SK-N-SH (cell line): ENCODE measurements at regions not wholly inside any gene's neighbourhood (a gene's known extent, or its start where the extent isn't known, plus 50 kb on each side); places are given as distances from the start of the nearest gene placed in this dataset.

ENCODE experiments used
- CTCF ChIA-PET: fragments of 300-600, 350-600 bp; formaldehyde crosslinking; extraction: SDS; loops from one replicate; lab custom pipeline; 2021; lab: Yijun Ruan, JAX
- POLR2A ChIA-PET: fragments of 350-600 bp; sonication (Branson Sonifier 250); formaldehyde crosslinking; extraction: SDS; loops from one replicate; lab custom pipeline; 2020; ENCODE audit warnings: antibody characterized with exemption, inconsistent platforms; lab: Yijun Ruan, JAX
- DNase-seq: peaks from one replicate; pipeline ENCODE4 v3.0.0; 2012
- H2AFZ ChIP-seq: fragments of 200-600 bp; sonication (generic); 2 replicates; pipeline ENCODE4 v1.8.1; 2016; ENCODE audit warnings: antibody characterized with exemption, mild to moderate bottlenecking, low read depth
- H3F3A ChIP-seq: fragments of 200-600 bp; sonication (generic); replicated peaks from 2 replicates; pipeline ENCODE3; 2016; ENCODE audit warnings: antibody characterized with exemption, mild to moderate bottlenecking; ENCODE audit not compliant: insufficient read depth
- H3K27ac ChIP-seq, 2 experiments: fragments of 200-500 bp in 1 of 2; fragments of 200-600 bp in 1 of 2; sonication (Bioruptor generic) in 1 of 2; sonication (generic), shearing (Covaris generic) in 1 of 2; 2 replicates each; pipeline versions ENCODE4 v1.5.1 to v1.6.1; 2014 to 2016; ENCODE audit warnings: low read depth in 2 of 2, inconsistent platforms in 1 of 2, low read length in 1 of 2, mild to moderate bottlenecking in 1 of 2, mixed read lengths in 1 of 2
- H3K27me3 ChIP-seq: fragments of 200-600 bp; sonication (generic), shearing (Covaris generic); 2 replicates; pipeline ENCODE4 v1.6.1; 2016; ENCODE audit warnings: mixed run types; ENCODE audit not compliant: insufficient read depth
- H3K36me3 ChIP-seq, 2 experiments: fragments of 200-500 bp in 1 of 2; fragments of 200-600 bp in 1 of 2; sonication (Bioruptor generic) in 1 of 2; sonication (generic) in 1 of 2; replicated peaks in 1 of 2; 2 replicates each; pipeline versions ENCODE3 to v1.5.1; 2014 to 2016; ENCODE audit warnings: low read length in 1 of 2, mild to moderate bottlenecking in 1 of 2; ENCODE audit not compliant: insufficient read depth in 2 of 2, control insufficient read depth in 1 of 2
- H3K4me1 ChIP-seq, 2 experiments: fragments of 200-500 bp in 1 of 2; fragments of 200-600 bp in 1 of 2; sonication (Bioruptor generic) in 1 of 2; sonication (generic), shearing (Covaris generic) in 1 of 2; 2 replicates each; pipeline versions ENCODE4 v1.5.1 to v1.6.1; 2014 to 2016; ENCODE audit warnings: low read depth in 1 of 2, low read length in 1 of 2, mixed run types in 1 of 2; ENCODE audit not compliant: insufficient read depth in 2 of 2, control insufficient read depth in 1 of 2
- H3K4me2 ChIP-seq: fragments of 200-600 bp; sonication (generic), shearing (Covaris generic); 2 replicates; pipeline ENCODE4 v1.6.1; 2017; ENCODE audit warnings: mixed run types
- H3K4me3 ChIP-seq, 2 experiments: fragments of 200-500 bp in 1 of 2; fragments of 200-600 bp in 1 of 2; sonication (Bioruptor generic) in 1 of 2; sonication (generic), shearing (Covaris generic) in 1 of 2; 2 replicates each; pipeline versions ENCODE4 v1.5.1 to v1.8.1; 2014 to 2016; ENCODE audit warnings: low read depth in 2 of 2, inconsistent platforms in 1 of 2, low read length in 1 of 2, mild to moderate bottlenecking in 1 of 2, mixed read lengths in 1 of 2, moderate library complexity in 1 of 2
- H3K79me2 ChIP-seq: fragments of 200-600 bp; sonication (generic); 2 replicates; pipeline ENCODE4 v1.8.1; 2017; ENCODE audit warnings: mild to moderate bottlenecking; ENCODE audit not compliant: insufficient read depth
- H3K9ac ChIP-seq: fragments of 200-600 bp; sonication (generic); 2 replicates; pipeline ENCODE4 v1.6.1; 2017; ENCODE audit warnings: mixed run types
- H3K9me2 ChIP-seq: fragments of 200-600 bp; sonication (generic); 2 replicates; pipeline ENCODE4 v1.6.1; 2017; ENCODE audit warnings: mixed run types
- H3K9me3 ChIP-seq: fragments of 200-600 bp; sonication (generic); 2 replicates; pipeline ENCODE4 v1.6.1; 2017; ENCODE audit warnings: mixed run types, mild to moderate bottlenecking, moderate library complexity
- H4K20me1 ChIP-seq: fragments of 200-600 bp; sonication (generic); 2 replicates; pipeline ENCODE4 v1.6.1; 2017; ENCODE audit warnings: mild to moderate bottlenecking, mixed run types; ENCODE audit not compliant: insufficient read depth
- CHD2 ChIP-seq: fragments of 150-350 bp; IDR thresholded peaks from 2 replicates; pipeline ENCODE4 v1.6.1; 2018; ENCODE audit warnings: low read length; ENCODE audit not compliant: partially characterized antibody
- ELF1 ChIP-seq: IDR thresholded peaks from 2 replicates; pipeline ENCODE4 v1.4.0; 2012
- FOSL2 ChIP-seq: IDR thresholded peaks from 2 replicates; pipeline ENCODE4 v1.4.0; 2012; ENCODE audit warnings: low read depth, mild to moderate bottlenecking, moderate library complexity, borderline replicate concordance
- FOXJ3 ChIP-seq: sonication (generic); formaldehyde crosslinking; IDR thresholded peaks from 2 replicates; pipeline ENCODE4 v1.5.1; 2020; ENCODE audit warnings: mild to moderate bottlenecking, missing genetic modification reagents
- FOXM1 ChIP-seq: IDR thresholded peaks from 2 replicates; pipeline ENCODE4 v1.4.0; 2012; ENCODE audit warnings: low read depth, mild to moderate bottlenecking
- GABPA ChIP-seq: IDR thresholded peaks from 2 replicates; pipeline ENCODE4 v1.4.0; 2012; ENCODE audit warnings: low read depth, mild to moderate bottlenecking
- JUND ChIP-seq: IDR thresholded peaks from 2 replicates; pipeline ENCODE4 v1.4.0; 2012
- MEF2A ChIP-seq: IDR thresholded peaks from 2 replicates; pipeline ENCODE4 v1.4.0; 2012; ENCODE audit warnings: low read depth, borderline replicate concordance
- NFIC ChIP-seq: IDR thresholded peaks from 2 replicates; pipeline ENCODE4 v1.4.0; 2012; ENCODE audit warnings: borderline replicate concordance
- NRF1 ChIP-seq: IDR thresholded peaks from 2 replicates; pipeline ENCODE4 v1.6.1; 2012; ENCODE audit warnings: low read depth, mild to moderate bottlenecking, low read length
- RAD21 ChIP-seq: IDR thresholded peaks from 2 replicates; pipeline ENCODE4 v1.6.1; 2012; ENCODE audit warnings: mild to moderate bottlenecking, low read length
- RCOR1 ChIP-seq: fragments of 150-350 bp; IDR thresholded peaks from 2 replicates; pipeline ENCODE4 v1.6.1; 2017; ENCODE audit warnings: antibody characterized with exemption, low read length
- RFX5 ChIP-seq: IDR thresholded peaks from 2 replicates; pipeline ENCODE4 v1.6.1; 2012; ENCODE audit warnings: mild to moderate bottlenecking, improper control_type of control experiment, low read length
- RXRA ChIP-seq: IDR thresholded peaks from 2 replicates; pipeline ENCODE4 v1.4.0; 2012; ENCODE audit warnings: low read depth, mild to moderate bottlenecking, borderline replicate concordance
- SMC3 ChIP-seq: IDR thresholded peaks from 2 replicates; pipeline ENCODE4 v1.6.1; 2012; ENCODE audit warnings: low read depth, low read length, improper control_type of control experiment
- TAF1 ChIP-seq: IDR thresholded peaks from 2 replicates; pipeline ENCODE4 v1.6.1; 2012; ENCODE audit warnings: low read depth, mild to moderate bottlenecking, low read length, moderate library complexity, borderline replicate concordance
- TCF12 ChIP-seq: IDR thresholded peaks from 2 replicates; pipeline ENCODE4 v1.4.0; 2012
- YY1 ChIP-seq: IDR thresholded peaks from 2 replicates; pipeline ENCODE4 v1.4.0; 2012; ENCODE audit warnings: low read depth, mild to moderate bottlenecking
- WGBS: methylation state at CpG from one replicate; pipeline ENCODE4 v1.1.6; 2017; ENCODE audit warnings: low lambda C conversion rate; 5-methylcytosine and 5-hydroxymethylcytosine counted together
- TF ChIP-seq, protein P1 (sequence below): IDR thresholded peaks from 2 replicates; pipeline ENCODE4 v1.4.0; 2012; ENCODE audit warnings: low read depth, borderline replicate concordance
- TF ChIP-seq, protein P2 (sequence below): IDR thresholded peaks from 2 replicates; pipeline ENCODE4; 2012
- TF ChIP-seq, protein P3 (sequence below): fragments of 150-350 bp; IDR thresholded peaks from 2 replicates; pipeline ENCODE4 v1.6.1; 2016; ENCODE audit warnings: mild to moderate bottlenecking, low read depth, low read length
- TF ChIP-seq, protein P4 (sequence below): fragments of 200-600 bp; sonication (generic); IDR thresholded peaks from 2 replicates; pipeline ENCODE4 v1.6.1; 2017; ENCODE audit warnings: antibody characterized with exemption, mild to moderate bottlenecking, moderate library complexity

DNA sequence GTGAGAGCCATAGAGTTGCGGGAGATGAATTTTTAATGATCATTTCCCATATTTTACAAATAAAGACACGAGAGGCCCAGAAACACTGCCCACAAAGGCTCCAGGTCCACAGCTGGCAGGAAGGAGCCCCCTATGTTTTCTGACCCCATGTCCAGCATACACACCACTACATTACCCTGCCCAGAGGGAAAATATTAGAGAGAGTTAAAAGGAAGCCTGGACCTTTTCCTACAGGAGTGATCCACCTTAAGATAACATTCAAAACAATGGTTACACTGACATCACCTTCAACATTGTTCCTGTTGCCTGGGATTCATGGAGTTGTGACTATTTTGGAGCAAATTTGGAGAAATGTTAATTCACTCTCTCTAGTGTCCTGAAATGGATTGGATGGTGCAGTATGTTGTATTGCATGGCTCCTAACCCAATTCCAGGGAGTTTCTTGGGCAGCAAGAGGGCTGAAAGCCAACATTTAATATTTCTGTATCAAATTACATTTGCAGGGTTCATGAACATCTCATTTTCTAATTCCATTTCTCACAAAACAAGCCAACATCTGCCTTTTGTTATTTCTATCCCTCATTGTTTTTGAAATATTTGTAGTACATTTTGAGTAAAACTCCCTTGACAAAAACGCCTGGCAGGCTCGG, 172.5 kb downstream of the DLEU7 start:
- 92% methylated on average over 4 of the region's 4 CpGs for WGBS
- TF ChIP-seq TAF1 = no peak
- TF ChIP-seq TCF12 = 0 out of 2 replicates have a peak, but pooled peaks have one; percentile 20
- Histone ChIP-seq H2AFZ (no peak overlapping the region), H3K4me2 (no peak overlapping the region), H3K27me3 (no peaks in the 10 kb centered on the region), H3K9me3 (no peaks in the 10 kb centered on the region), H3K9ac (no peak overlapping the region), H3K27ac (no peak overlapping the region), H3K79me2 (no peaks in the 10 kb centered on the region), H3K4me1 (peaks cover 0 to 5% of the 10 kb centered on the region in 2 experiments; a peak in 2 of 4 replicates), H3K36me3 (no peaks in the 10 kb centered on the region), H3F3A (no peaks in the 10 kb centered on the region), H3K9me2 (no peaks in the 10 kb centered on the region), H3K4me3 (no peak overlapping the region), H4K20me1 (no peaks in the 10 kb centered on the region)
- ChIA-PET POLR2A (no interaction called here), CTCF (no interaction called here)
- DNase-seq = no peak

DNA sequence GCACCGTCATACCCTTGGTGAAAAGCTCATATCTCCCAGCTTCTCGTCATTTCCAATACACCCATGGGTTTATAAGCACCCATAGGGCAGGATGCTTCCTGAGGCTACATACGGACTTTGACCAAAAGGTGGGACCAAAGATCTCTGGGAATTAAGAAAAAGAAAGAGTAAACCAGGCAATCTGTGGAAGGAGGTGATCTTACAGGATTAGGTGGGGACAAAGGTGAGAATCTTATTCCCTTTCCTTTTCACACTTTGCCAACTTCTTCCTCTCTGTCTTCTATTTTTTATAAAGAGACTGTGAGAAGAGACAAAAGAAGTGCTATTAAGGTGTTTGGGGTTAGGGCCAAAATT, 172.0 kb downstream of the DLEU7 start:
- DNase-seq = no peak
- no peaks in the 10 kb centered on the region for H4K20me1 ChIP-seq
- H3K4me2 ChIP-seq = no peak overlapping the region
- H3K27ac ChIP-seq = no peak overlapping the region
- H3K4me1 ChIP-seq = peaks cover 0 to 5% of the 10 kb centered on the region in 2 experiments; a peak in 2 of 4 replicates
- ChIA-PET POLR2A (no interaction called here), CTCF (no interaction called here)
- H3F3A ChIP-seq = no peaks in the 10 kb centered on the region
- TF ChIP-seq, protein P1, sequence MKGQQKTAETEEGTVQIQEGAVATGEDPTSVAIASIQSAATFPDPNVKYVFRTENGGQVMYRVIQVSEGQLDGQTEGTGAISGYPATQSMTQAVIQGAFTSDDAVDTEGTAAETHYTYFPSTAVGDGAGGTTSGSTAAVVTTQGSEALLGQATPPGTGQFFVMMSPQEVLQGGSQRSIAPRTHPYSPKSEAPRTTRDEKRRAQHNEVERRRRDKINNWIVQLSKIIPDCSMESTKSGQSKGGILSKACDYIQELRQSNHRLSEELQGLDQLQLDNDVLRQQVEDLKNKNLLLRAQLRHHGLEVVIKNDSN = no peak
- no peak for TF ChIP-seq YY1
- TF ChIP-seq RCOR1 = no peak
- no peak for TF ChIP-seq NRF1
- no peak for TF ChIP-seq FOSL2
- no peak for TF ChIP-seq FOXM1
- TF ChIP-seq JUND = no peak
- no peak for TF ChIP-seq RXRA
- TF ChIP-seq SMC3 = no peak
- TF ChIP-seq GABPA = no peak
- no peak for TF ChIP-seq TCF12
- no peak for TF ChIP-seq RFX5
- no peak overlapping the region for H3K4me3 ChIP-seq
- H3K9ac ChIP-seq = no peak overlapping the region
- H3K27me3 ChIP-seq = no peaks in the 10 kb centered on the region
- 84% methylated on average over 3 of the region's 3 CpGs for WGBS
- H3K9me2 ChIP-seq = no peaks in the 10 kb centered on the region
- no peak overlapping the region for H2AFZ ChIP-seq
- no peaks in the 10 kb centered on the region for H3K9me3 ChIP-seq
- no peaks in the 10 kb centered on the region for H3K36me3 ChIP-seq
- H3K79me2 ChIP-seq = no peaks in the 10 kb centered on the region

DNA sequence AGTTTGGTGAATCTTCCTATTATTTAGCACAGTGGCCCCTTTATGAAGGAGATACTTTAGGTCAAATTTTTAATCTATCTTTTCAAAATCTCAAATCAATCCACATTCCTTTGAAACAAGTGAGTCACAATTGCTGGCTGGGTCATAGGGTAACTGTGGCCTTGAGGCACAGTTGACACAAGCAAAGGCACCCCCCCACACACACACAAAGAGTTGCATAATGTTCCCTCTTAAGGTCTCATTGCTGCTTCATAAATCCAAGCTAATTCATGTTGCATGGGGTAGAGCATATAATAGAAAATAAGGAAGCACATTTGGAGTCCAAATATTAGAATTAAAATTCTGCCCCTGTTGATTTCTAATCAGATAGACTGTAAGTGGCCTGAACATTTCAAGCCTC, 171.5 kb downstream of the DLEU7 start:
- DNase-seq = no peak
- CTCF ChIA-PET = no interaction called here
- no peaks in the 10 kb centered on the region for H3K79me2 ChIP-seq
- TF ChIP-seq, protein P2, sequence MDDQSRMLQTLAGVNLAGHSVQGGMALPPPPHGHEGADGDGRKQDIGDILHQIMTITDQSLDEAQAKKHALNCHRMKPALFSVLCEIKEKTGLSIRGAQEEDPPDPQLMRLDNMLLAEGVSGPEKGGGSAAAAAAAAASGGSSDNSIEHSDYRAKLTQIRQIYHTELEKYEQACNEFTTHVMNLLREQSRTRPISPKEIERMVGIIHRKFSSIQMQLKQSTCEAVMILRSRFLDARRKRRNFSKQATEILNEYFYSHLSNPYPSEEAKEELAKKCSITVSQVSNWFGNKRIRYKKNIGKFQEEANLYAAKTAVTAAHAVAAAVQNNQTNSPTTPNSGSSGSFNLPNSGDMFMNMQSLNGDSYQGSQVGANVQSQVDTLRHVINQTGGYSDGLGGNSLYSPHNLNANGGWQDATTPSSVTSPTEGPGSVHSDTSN = no peak
- TF ChIP-seq MEF2A (no peak), CHD2 (no peak), TAF1 (no peak), FOXJ3 (CRISPR knock-in tag) (no peak), FOXM1 (no peak), NFIC (no peak), RAD21 (no peak), ELF1 (no peak), JUND (no peak)
- TF ChIP-seq, protein P3, sequence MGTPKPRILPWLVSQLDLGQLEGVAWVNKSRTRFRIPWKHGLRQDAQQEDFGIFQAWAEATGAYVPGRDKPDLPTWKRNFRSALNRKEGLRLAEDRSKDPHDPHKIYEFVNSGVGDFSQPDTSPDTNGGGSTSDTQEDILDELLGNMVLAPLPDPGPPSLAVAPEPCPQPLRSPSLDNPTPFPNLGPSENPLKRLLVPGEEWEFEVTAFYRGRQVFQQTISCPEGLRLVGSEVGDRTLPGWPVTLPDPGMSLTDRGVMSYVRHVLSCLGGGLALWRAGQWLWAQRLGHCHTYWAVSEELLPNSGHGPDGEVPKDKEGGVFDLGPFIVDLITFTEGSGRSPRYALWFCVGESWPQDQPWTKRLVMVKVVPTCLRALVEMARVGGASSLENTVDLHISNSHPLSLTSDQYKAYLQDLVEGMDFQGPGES = no peak
- TF ChIP-seq, protein P4, sequence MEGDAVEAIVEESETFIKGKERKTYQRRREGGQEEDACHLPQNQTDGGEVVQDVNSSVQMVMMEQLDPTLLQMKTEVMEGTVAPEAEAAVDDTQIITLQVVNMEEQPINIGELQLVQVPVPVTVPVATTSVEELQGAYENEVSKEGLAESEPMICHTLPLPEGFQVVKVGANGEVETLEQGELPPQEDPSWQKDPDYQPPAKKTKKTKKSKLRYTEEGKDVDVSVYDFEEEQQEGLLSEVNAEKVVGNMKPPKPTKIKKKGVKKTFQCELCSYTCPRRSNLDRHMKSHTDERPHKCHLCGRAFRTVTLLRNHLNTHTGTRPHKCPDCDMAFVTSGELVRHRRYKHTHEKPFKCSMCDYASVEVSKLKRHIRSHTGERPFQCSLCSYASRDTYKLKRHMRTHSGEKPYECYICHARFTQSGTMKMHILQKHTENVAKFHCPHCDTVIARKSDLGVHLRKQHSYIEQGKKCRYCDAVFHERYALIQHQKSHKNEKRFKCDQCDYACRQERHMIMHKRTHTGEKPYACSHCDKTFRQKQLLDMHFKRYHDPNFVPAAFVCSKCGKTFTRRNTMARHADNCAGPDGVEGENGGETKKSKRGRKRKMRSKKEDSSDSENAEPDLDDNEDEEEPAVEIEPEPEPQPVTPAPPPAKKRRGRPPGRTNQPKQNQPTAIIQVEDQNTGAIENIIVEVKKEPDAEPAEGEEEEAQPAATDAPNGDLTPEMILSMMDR = no peak

More for the DNA sequence above, 171.5 kb downstream of the DLEU7 start:
- peaks cover 2% of the 10 kb centered on the region for H3F3A ChIP-seq
- H3K4me2 ChIP-seq = no peak overlapping the region
- H3K9ac ChIP-seq = no peak overlapping the region
- no peaks in the 10 kb centered on the region for H4K20me1 ChIP-seq
- H3K27ac ChIP-seq = no peak overlapping the region
- no peak overlapping the region for H3K4me3 ChIP-seq
- POLR2A ChIA-PET = no interaction called here
- H3K4me1 ChIP-seq = peaks cover 0 to 5% of the 10 kb centered on the region in 2 experiments; a peak in 3 of 4 replicates
- H2AFZ ChIP-seq = no peak overlapping the region
- H3K9me3 ChIP-seq = no peaks in the 10 kb centered on the region
- H3K9me2 ChIP-seq = no peaks in the 10 kb centered on the region
- no peaks in the 10 kb centered on the region for H3K27me3 ChIP-seq
- no peaks in the 10 kb centered on the region for H3K36me3 ChIP-seq
